Muscle of leg (tissue), 3 donors: ENCODE measurements at regions not wholly inside any gene's neighbourhood (a gene's known extent, or its start where the extent isn't known, plus 50 kb on each side); places are given as distances from the start of the nearest gene placed in this dataset.

ENCODE experiments used
- DNase-seq: peaks from one replicate; pipeline ENCODE4 v3.0.0; 2013
- H3K27ac ChIP-seq: one replicate; pipeline ENCODE4 v1.5.1; 2013; ENCODE audit warnings: mild to moderate bottlenecking, low read length, control low read depth
- H3K27me3 ChIP-seq: one replicate; pipeline ENCODE4 v1.6.1; 2013; ENCODE audit warnings: low read length; ENCODE audit not compliant: control insufficient read depth, insufficient read depth
- H3K36me3 ChIP-seq: one replicate; pipeline ENCODE4 v1.6.1; 2013; ENCODE audit warnings: low read length; ENCODE audit not compliant: control insufficient read depth, insufficient read depth
- H3K4me1 ChIP-seq: one replicate; pipeline ENCODE4 v1.6.1; 2013; ENCODE audit warnings: low read length; ENCODE audit not compliant: control insufficient read depth, insufficient read depth
- H3K4me3 ChIP-seq: one replicate; pipeline ENCODE4 v1.5.1; 2013; ENCODE audit warnings: low read length, control low read depth
- H3K9me3 ChIP-seq: replicated peaks from 2 replicates; pipeline ENCODE4 v1.6.1; 2013; ENCODE audit warnings: low read depth, low read length; ENCODE audit not compliant: control insufficient read depth
- WGBS: methylation state at CpG from one replicate; pipeline ENCODE4 v1.1.5; 2013; ENCODE audit warnings: missing lambda C conversion rate; ENCODE audit not compliant: insufficient coverage; 5-methylcytosine and 5-hydroxymethylcytosine counted together

- no peak overlapping the region for H3K27ac ChIP-seq
- H3K36me3 ChIP-seq = no peaks in the 10 kb centered on the region
- H3K4me1 ChIP-seq = no peaks in the 10 kb centered on the region
- DNase-seq = no peak
- WGBS = 20% methylated on average over 1 of the region's 2 CpGs
- no peaks in the 10 kb centered on the region for H3K9me3 ChIP-seq
- H3K4me3 ChIP-seq = no peak overlapping the region
- H3K27me3 ChIP-seq = no peaks in the 10 kb centered on the region
These were observed 150.8 kb upstream of the TMEM170B start for GRCh38 chr6:11386726-11387125.

- no peak for DNase-seq
- Histone ChIP-seq H3K4me1 (no peaks in the 10 kb centered on the region), H3K27ac (no peak overlapping the region), H3K4me3 (no peak overlapping the region), H3K9me3 (no peaks in the 10 kb centered on the region), H3K27me3 (no peaks in the 10 kb centered on the region), H3K36me3 (no peaks in the 10 kb centered on the region)
- 49% methylated on average over 2 of the region's 4 CpGs for WGBS
These were observed 151.2 kb upstream of the TMEM170B start for GRCh38 chr6:11386323-11386722.

GRCh38 chr6:11384531-11385309, 152.3 kb upstream of the NEDD9 start:
- H3K27me3 ChIP-seq = no peaks in the 10 kb centered on the region
- no peaks in the 10 kb centered on the region for H3K9me3 ChIP-seq
- no peak overlapping the region for H3K4me3 ChIP-seq
- H3K4me1 ChIP-seq = no peaks in the 10 kb centered on the region
- H3K27ac ChIP-seq = no peak overlapping the region
- no CpG with 5 or more reads among the region's 7 CpGs for WGBS
- no peaks in the 10 kb centered on the region for H3K36me3 ChIP-seq
- no peak for DNase-seq

GRCh38 chr6:11381801-11382513, 149.5 kb upstream of the NEDD9 start:
- H3K27me3 ChIP-seq = no peaks in the 10 kb centered on the region
- WGBS = 62% methylated on average over 5 of the region's 13 CpGs
- H3K36me3 ChIP-seq = no peaks in the 10 kb centered on the region
- H3K9me3 ChIP-seq = no peaks in the 10 kb centered on the region
- peak; percentile 69 for DNase-seq
- peak overlapping the region; percentile 5 for H3K4me3 ChIP-seq
- H3K27ac ChIP-seq = peak overlapping the region; percentile 43
- H3K4me1 ChIP-seq = no peaks in the 10 kb centered on the region

DNA sequence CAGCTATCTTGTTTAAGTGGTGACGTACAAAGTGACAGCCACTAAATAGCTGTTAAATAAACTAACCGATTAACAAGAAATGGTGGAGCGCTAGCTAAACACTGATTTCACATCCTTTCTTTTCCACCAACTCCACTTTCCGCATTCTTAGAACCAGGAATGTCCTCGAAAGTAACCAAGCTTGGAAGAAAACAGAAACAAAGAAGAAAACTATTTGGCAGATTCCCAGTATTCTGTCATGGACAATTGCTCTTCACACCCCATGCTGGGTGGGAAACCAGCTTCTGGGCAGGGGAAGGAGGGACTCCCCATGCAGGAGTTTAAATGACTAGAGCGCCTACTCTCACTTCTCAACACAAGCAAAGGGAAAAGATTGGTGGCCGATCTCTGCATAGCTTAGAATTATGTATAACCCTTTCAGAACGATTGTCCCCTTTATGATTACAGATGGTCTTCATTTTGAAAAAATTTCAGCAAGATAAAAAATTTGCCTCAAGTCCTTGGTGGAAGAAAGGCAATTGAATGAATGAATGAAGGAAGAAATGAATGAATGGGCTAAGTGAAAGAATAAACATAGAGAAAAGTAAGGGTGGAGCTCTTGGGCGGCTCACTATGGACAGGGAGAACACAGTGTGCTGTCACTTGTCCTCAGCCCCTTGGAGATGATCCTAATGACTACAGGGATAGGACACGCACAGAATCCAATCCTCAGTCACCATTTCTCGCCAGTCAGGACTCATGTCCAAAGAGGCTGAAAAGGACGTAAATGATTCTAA, 148.7 kb upstream of the NEDD9 start:
- Histone ChIP-seq H3K9me3 (no peaks in the 10 kb centered on the region), H3K27me3 (no peaks in the 10 kb centered on the region), H3K27ac (peak overlapping the region; percentile 43), H3K4me1 (no peaks in the 10 kb centered on the region), H3K36me3 (no peaks in the 10 kb centered on the region), H3K4me3 (no peak overlapping the region)
- 90% methylated on average over 5 of the region's 12 CpGs for WGBS
- DNase-seq = no peak

DNA sequence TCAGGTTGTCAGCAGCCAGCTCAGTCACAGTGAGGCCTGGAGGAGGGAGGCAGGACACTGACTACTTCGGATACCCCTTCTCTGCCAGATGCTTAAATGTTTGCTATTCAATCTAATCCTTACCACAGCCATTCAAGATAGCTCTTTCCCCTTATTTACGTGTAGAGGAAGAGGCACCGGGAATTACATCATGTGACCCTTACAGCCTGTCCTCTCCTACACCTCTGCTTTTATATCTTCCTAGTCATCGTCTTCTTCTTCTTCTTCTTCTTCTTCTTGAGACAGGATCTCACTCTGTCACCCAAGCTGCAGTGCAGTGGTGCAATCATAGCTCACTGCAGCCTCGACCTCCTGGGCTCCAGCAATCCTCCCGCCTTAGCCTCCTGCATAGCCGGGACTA, 148.1 kb upstream of the NEDD9 start:
- no peak overlapping the region for H3K4me3 ChIP-seq

GRCh38 chr6:11379805-11380204, 147.3 kb upstream of the NEDD9 start:
- Histone ChIP-seq H3K4me1 (no peaks in the 10 kb centered on the region), H3K36me3 (no peaks in the 10 kb centered on the region), H3K4me3 (no peak overlapping the region), H3K27ac (no peak overlapping the region), H3K9me3 (no peaks in the 10 kb centered on the region), H3K27me3 (no peaks in the 10 kb centered on the region)
- WGBS = no CpG with 5 or more reads among the region's 4 CpGs
- DNase-seq = no peak

More for the DNA sequence above, 148.1 kb upstream of the NEDD9 start:
- no peaks in the 10 kb centered on the region for H3K36me3 ChIP-seq
- H3K9me3 ChIP-seq = no peaks in the 10 kb centered on the region
- H3K27me3 ChIP-seq = no peaks in the 10 kb centered on the region
- DNase-seq = no peak
- 81% methylated on average over 6 of the region's 7 CpGs for WGBS
- no peak overlapping the region for H3K27ac ChIP-seq
- no peaks in the 10 kb centered on the region for H3K4me1 ChIP-seq

- WGBS = no CpG with 5 or more reads among the region's 4 CpGs
- Histone ChIP-seq H3K27ac (no peak overlapping the region), H3K27me3 (no peaks in the 10 kb centered on the region), H3K4me3 (no peak overlapping the region), H3K4me1 (no peaks in the 10 kb centered on the region), H3K36me3 (no peaks in the 10 kb centered on the region), H3K9me3 (no peaks in the 10 kb centered on the region)
- no peak for DNase-seq
These were observed 146.2 kb upstream of the NEDD9 start for GRCh38 chr6:11378639-11379038.

GRCh38 chr6:11374036-11375010, 141.9 kb upstream of the NEDD9 start:
- H3K9me3 ChIP-seq = no peaks in the 10 kb centered on the region
- H3K27me3 ChIP-seq = no peaks in the 10 kb centered on the region
- 89% methylated on average over 3 of the region's 4 CpGs for WGBS
- DNase-seq = peak; percentile 75
- no peaks in the 10 kb centered on the region for H3K36me3 ChIP-seq
- no peak overlapping the region for H3K4me3 ChIP-seq
- H3K27ac ChIP-seq = peak overlapping the region; percentile 44
- H3K4me1 ChIP-seq = peaks cover 7% of the 10 kb centered on the region
